GM12874 (cell line): ENCODE measurements at regions not wholly inside any gene's neighbourhood (a gene's known extent, or its start where the extent isn't known, plus 50 kb on each side); places are given as distances from the start of the nearest gene placed in this dataset.

Experiments used
- TF ChIP-seq, protein P1 (sequence below): IDR thresholded peaks from 2 replicates; pipeline ENCODE4 v1.5.1; 2011; ENCODE audit warnings: low read depth, mild to moderate bottlenecking, control low read depth, low read length, moderate library complexity; ENCODE audit not compliant: insufficient read depth

GRCh38 chr16:8388684-8389083 is 201.6 kb downstream of the TMEM114 start:
- TF ChIP-seq, protein P1, sequence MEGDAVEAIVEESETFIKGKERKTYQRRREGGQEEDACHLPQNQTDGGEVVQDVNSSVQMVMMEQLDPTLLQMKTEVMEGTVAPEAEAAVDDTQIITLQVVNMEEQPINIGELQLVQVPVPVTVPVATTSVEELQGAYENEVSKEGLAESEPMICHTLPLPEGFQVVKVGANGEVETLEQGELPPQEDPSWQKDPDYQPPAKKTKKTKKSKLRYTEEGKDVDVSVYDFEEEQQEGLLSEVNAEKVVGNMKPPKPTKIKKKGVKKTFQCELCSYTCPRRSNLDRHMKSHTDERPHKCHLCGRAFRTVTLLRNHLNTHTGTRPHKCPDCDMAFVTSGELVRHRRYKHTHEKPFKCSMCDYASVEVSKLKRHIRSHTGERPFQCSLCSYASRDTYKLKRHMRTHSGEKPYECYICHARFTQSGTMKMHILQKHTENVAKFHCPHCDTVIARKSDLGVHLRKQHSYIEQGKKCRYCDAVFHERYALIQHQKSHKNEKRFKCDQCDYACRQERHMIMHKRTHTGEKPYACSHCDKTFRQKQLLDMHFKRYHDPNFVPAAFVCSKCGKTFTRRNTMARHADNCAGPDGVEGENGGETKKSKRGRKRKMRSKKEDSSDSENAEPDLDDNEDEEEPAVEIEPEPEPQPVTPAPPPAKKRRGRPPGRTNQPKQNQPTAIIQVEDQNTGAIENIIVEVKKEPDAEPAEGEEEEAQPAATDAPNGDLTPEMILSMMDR: no peak

GRCh38 chr16:8381814-8382213 is 208.5 kb downstream of the TMEM114 start:
- TF ChIP-seq, protein P1: no peak

- TF ChIP-seq, protein P1: no peak
These were observed 210.0 kb downstream of the TMEM114 start for GRCh38 chr16:8380311-8380710.

- TF ChIP-seq, protein P1: no peak
These were observed 212.4 kb downstream of the TMEM114 start for GRCh38 chr16:8377864-8378263.

DNA sequence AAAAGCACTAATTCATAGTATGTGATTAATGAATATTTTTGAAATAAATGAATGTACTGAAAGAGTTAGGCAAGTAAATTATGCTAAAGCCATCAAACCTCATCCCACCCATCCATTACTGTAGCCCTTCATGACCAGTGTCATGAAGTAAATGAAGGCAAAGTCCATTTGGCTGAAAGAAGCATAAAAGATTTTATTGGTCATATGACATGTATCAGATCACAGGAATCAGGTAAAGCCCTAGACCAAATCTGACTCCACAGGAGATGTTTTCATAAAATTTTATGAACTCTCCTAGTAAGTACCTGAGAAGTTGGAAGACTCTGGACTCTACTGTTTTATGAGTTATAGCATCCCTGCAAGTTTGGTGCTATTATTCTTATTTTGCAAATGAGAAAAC is 213.5 kb downstream of the TMEM114 start:
- TF ChIP-seq, protein P1: no peak

DNA sequence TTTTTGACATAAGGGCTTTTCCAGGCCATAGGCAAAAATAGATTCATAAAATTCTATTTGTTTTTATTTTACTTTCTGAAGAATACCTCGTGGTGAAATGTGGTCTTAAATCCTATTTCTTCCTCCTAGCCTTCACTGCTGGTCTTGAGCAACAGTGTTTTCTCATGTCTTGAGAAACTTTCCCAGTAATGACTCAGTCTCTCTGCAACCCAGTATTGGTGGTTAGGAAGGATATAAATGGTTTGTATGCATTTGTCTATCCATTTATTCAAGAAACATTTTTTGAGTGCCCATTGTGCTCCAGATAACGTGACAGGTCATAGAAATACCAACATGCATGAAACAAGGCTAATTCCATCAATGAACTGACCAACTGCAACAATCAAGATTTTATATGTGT is 213.9 kb downstream of the TMEM114 start:
- TF ChIP-seq, protein P1: no peak

DNA sequence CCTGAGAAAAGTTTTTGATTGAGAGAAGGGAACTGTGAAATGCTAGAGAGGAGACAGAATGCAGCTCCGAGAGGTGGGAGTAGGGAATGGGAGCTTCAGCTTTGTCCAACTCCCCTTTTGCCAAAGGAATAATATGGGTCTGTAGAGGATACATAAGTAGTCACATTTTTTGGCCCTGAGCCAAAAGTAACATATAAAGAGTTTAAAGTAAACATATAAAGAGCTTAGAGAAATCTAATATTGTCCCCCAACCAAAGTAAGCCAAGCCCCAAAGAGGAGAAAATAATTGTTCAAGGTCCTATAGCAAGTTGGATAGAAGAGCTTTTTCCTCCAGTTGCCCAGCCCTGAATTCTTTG is 215.1 kb downstream of the TMEM114 start:
- TF ChIP-seq, protein P1: no peak
